ENCODE measurements at regions not wholly inside any gene's neighbourhood (a gene's known extent, or its start where the extent isn't known, plus 50 kb on each side); places are given as distances from the start of the nearest gene placed in this dataset.

DNA sequence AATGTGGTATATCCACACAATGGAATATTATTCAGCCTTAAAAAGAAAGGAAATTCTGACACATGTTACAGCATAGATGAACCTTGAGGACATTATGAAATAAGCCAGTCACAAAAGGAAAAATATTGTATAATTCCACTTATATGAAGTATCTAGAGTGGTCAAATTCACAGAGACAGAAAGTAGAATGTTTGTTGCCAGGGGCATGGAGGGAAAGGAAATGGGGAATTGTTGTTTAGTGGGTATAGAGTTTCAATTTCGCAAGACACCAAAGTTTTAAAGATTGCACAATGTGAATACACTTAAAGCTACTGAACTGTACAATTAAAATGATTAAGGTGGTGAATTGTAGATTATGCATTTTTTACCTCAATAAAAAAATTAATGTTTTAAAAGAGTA, 92.9 kb downstream of the TXNL1 start:
- CTCF ChIA-PET, result no interaction called here
- POLR2A ChIA-PET, result no interaction called here

DNA sequence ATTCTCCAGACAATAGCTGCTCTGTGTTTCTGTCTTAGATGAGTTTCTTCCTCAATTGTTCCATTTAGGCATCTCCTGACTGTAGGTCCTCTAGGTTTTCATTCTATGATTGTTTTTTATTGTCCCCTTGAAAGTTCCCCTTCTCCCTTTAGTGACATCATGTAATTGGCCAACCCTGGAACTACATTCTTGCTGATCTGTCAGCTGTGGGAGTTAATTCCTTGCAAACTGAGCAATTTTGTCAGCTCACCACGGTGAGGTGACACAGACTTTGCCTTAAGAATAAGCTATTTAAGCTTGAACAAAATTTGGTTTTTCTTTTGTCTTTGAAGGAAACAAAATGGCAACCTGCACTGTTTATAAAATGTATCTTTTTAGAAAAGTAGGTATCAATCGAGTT, 95.9 kb downstream of the TXNL1 start:
- ChIA-PET POLR2A (no interaction called here), CTCF (interaction anchor here (0.6 kb wide), 1 partner anchor 33 kb away, joined by 3 read pairs; no protein-coding TSS in a partner anchor)

DNA sequence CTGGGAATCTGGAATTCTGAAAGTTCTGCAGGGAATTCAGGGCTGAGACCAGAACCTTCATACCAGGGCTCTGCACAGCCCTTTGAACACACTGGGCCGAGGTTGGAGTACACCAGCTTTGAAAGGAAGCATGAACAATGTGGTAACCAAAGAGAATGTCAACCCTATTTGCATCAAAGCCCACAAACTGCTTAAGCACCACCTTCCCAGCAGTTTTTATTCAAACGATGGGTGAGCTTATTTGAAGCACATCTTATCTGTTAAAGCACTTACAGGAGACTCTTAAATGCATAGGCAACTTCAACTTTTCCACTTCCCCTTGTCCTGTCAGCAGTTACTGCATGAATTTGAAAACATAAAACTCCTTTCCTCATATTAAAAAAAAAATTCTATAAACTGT, 96.6 kb downstream of the TXNL1 start:
- ChIA-PET CTCF (no interaction called here), POLR2A (no interaction called here)

DNA sequence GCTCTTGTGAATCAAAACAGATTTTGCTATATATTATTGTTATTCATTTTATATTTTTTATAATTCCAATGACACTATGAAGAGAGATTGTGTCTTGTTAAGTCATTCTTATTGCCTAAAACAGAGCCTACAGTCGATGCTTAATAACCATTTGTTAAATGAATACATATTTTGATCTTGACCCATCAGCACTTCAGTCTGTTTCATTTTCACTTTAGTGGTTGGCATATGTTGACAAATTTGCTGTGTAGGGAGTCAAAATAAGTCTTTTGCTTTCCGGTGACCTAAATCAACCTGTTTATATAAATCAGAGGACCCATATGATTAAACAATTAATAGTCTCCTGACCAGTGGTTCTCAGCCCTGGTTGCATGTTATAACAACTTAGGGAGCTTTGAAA, 97.1 kb downstream of the TXNL1 start:
- CTCF ChIA-PET, result no interaction called here
- POLR2A ChIA-PET, result no interaction called here

DNA sequence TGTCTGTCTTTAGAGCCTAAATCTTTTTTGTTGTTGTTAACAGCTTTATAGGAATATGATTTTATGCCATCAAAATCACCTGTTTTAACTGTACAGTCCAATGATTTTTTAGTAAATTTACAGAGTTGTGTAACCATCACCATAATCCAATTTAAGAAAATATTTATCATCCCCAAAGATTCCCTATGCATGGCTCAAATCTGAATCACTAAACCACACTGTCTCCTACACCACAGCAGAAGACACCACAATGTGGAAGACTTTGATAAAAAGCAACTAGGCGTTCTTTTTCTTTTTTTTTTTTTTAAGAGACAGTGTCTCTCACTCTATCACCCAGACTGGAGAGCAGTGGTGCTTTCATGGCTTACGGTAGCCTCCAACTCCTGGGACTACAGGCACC, 99.6 kb downstream of the TXNL1 start:
- ChIA-PET CTCF (interaction anchor here (1.0 kb wide), 1 partner anchor 37 kb away, joined by 3 read pairs; no protein-coding TSS in a partner anchor), POLR2A (no interaction called here)

DNA sequence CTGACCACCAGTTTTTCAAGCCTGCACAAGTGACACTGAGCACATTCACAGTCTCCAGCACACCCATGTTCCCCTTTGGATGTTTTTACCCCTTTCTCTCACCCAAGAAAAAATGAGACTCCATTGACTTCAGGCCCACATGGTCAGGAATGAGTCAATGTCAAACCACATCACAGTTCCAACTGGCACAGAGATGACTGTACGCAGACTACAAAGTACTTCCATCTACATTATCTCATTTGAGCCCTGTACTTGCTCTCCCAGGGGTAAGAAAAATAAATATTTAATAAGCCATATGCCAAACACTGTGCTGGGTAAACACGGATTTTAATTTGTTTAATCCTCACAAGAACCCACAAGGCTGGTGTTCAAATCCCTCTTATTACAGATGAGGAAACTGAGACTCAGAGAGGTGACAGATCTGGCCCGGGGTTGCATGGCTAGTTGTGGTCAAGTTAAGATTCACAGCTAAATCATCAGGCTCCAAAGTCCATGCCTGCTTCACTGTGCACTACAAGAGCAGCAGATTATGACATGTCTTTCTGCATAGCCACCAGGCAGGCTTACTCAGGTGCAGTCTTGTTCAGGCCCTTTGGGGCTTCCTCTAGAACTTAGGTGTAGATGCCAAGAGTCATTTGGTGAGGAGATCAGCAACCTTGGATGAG, 106.1 kb downstream of the TXNL1 start:
- CTCF ChIA-PET, result no interaction called here

DNA sequence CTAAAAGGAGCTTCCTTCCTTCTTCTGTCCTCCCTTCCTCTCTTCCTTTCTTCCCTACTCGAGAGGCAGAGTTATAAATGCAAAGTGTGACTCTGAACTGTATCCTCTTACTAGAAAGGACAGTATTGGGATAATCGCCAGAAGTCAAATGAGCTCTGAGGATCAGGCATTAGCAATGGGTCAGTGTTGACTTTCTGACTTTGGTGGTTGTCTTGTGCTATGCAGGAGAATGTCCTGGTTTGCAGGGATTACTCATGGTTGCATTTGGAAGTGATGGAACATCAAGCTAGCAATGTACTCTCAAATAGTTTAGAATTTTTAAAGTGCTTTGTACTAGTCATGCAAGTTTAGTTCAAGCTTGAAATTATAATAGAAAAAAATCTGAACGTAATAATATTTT, 115.6 kb downstream of the TXNL1 start:
- ChIA-PET CTCF (no interaction called here), POLR2A (no interaction called here)

More for the DNA sequence above, 106.1 kb downstream of the TXNL1 start:
- POLR2A ChIA-PET, result no interaction called here

DNA sequence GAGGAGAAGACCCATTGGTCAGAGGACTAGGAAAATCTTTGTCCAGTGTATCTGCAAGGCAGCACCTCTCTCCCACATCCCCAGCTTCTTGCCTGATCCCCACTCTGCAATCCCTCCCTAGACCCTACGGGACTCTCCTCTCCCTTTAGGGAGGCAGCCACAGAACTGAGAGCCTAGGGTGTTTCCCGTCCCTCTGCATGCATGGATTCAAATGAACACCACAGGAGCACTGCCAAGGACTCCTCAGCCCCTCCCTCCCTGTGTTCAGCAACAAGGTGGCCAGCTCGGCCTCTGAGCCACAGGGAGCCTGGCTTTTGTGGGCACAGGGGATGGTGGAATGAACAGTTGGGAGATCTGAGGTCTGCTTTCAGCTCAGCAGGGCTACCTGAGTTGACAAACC, 117.1 kb downstream of the TXNL1 start:
- ChIA-PET CTCF (no interaction called here), POLR2A (no interaction called here)

DNA sequence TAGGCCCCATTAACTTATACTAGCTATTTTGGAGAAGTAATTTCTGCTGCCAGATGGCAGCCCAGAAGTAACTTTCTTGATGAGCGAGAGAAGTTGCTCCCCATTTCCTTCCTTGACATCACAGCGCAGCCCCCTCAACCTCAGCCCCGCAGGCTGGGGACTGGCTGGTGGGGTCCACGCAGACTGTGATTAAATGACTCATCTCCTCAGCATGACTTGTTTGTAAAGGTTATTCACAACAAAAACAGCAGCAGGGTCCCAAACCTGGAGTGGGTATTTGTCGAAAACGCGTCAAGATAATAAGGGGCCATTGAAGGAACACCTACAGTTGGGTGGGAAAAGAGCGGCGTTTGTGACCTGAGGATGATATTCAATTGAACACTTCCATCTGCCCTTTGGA, 120.6 kb downstream of the TXNL1 start:
- ChIA-PET POLR2A (no interaction called here), CTCF (no interaction called here)

DNA sequence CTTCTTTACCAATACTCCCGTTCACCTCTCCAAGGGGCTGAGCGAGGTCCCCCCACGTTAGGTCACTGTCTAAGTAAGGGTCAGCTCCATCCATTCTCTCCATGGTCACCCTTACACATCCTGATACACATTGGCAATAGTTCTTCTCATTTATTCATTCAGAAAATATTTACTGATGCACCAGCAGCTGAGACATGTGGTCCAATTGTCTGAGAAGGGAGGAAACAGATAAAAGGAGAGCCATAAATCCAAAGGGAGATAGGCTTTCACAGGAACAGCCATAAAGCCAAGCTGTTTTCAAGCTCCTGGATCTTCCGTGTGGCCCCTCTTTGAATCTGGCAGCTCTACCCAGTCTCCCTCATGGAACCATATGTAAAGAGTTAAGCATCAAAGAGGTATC, 121.2 kb downstream of the TXNL1 start:
- ChIA-PET POLR2A (no interaction called here), CTCF (no interaction called here)

DNA sequence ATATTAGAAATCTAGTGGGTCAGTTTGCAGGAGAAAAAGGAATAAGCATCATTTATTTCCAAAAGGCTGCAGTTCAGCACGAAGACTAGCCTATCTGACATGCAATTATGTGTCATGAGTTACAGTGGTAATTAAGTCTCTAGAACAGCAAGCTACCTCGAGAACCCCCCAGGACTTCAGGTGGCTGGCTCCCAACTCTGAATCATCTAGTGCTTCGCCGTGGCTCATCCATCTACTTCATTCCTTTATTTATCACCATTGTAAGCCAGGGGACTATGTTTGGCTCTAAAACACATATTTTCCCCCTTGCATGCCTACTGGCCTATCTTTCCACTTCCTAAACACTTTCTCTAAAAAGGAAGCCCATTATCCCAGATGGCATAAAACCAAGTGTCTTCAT, 121.6 kb downstream of the TXNL1 start:
- ChIA-PET CTCF (no interaction called here), POLR2A (no interaction called here)

DNA sequence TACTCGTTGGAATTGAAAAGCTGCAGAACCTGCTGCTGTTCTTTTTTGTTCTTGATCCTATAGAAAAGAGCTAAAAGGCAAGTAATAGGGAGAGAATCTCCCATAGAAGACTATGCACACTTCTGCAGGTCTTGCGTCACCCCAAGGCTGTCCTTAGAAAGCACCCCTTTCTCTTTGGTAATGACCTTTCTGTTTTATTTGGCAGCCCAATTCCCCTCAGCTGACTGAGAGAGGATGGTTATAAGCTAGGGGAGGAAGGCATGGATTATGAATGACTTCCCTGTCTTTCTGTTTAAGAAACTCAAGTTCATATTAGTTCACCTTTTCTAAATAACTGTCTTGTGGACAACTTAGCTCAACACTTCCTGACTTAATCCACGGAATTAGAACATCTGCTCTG, 122.9 kb downstream of the TXNL1 start:
- ChIA-PET POLR2A (no interaction called here), CTCF (no interaction called here)

DNA sequence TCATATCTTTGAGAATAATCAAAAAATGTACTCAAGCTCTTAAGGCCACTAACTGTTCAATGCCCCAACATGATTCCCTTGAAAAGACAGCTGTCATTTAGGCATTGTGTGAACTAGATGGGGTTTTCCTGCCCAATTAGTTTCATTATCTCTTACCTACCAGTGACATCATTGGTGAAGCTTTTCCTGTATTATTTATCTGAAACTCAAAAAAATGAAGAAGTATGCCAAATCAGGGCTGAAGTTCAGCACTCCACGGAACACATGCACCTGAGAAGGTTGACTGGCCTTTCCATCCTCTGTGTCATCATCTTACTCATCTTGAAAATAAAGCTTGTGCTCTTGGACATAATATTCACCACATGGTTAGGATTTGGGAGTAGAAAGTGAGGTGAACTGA, 126.4 kb downstream of the TXNL1 start:
- POLR2A ChIA-PET, result no interaction called here
- CTCF ChIA-PET, result no interaction called here

DNA sequence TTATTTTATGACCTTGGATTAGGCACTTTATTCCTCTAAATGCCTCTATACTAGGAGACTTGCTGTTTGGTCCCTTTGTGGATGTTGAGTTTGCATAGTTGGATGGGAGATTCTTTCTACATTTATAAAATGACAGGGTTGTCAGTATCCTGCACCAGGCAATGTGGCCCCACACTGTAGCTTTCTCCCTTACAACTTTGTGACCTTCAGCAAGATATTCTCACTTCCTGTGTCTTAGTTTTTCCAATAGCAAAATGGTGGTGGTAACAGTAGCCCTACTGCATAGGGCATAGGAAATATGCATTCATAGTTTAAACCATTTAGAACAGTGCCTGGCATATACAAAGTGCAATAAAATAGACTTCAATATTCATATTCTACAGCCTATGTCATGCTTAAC, 128.3 kb downstream of the TXNL1 start:
- CTCF ChIA-PET, result no interaction called here
- POLR2A ChIA-PET, result no interaction called here

DNA sequence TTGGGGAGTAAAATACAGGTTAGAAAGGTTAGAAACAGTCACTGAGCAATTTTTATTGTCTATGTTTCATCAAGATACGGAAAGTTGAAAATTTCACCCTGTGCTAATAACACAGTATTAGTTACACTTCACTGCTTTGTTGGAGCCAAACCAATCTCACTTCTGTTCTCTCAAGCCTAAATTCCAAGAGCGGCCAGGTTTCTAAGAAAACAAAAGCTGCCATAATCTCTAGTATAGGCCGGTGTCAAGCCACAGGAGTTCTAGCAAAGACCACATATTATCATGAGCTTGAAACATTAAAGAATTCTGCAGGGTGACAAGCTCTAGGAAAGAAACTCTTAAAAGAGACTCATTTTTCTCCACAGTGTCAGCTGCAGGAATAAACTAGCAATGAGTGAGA, 128.7 kb downstream of the TXNL1 start:
- CTCF ChIA-PET, result no interaction called here
- POLR2A ChIA-PET, result no interaction called here

DNA sequence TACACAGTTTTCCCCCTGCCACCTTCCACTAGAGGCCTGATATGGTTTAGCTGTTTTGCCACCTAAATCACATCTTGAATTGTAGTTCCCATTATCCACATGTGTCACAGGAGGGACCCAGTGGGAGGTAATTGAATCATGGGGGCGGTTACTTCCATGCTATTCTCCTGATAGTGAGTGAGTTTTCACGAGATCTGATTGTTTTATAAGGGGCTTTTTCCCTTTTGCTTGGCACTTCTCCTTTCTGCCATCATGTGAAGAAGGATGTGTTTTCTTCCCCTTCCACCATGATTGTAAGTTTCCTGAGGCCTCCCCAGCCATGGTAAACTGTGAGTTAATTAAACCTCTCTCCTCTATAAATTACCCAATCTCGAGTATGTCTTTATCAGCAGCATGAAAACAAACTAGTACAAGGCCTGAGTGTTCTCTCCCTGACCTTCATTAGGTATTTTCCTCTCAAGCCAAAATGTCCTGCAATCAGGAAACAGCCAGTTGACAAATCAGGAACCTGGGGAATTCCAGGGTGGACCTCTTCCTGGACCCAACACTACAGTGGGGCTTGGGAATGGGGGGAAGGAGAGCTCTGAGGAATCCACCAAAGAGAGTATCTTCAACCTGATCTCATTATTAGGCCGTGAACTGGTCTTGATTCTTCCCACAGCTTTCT, 129.9 kb downstream of the TXNL1 start:
- POLR2A ChIA-PET, result no interaction called here
- CTCF ChIA-PET, result no interaction called here

DNA sequence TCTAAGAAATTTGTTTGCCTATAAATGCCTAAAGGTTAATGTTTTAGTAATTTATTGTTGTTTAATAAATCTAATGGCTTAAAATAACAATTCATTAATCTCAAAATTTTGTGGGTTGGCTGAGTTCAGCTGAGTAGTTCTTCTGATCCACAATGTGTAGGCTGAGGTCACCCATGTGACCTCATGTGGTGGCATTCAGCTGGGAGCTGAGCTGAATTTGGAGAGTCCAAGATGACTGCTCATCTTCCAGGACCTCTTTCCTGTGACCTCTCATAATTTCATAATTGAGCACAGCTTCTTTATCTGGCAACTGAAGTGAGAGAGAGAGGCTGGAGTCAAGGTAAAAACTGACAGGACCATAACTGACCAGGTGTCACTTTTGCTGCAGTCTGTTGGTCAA, 132.4 kb downstream of the TXNL1 start:
- POLR2A ChIA-PET, result no interaction called here
- CTCF ChIA-PET, result no interaction called here

DNA sequence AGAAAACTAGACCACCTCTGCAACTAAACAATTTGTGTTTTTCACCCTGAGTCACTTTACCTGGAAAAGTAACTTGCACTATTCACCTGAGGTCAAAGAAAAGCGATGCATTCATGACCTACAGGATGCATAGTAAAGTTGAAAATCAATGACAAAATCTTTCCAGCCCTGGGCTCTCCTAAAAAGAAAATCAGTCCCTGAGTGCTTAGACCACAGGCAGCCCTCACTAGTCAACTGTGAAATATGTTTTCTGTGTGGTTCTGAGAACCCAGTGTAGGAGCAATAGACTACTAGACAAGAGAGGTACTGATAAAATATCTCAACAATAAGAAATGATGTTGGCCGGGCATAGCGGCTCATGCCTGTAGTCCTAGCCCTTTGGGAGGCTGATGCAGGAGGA, 133.1 kb downstream of the TXNL1 start:
- CTCF ChIA-PET, result no interaction called here

DNA sequence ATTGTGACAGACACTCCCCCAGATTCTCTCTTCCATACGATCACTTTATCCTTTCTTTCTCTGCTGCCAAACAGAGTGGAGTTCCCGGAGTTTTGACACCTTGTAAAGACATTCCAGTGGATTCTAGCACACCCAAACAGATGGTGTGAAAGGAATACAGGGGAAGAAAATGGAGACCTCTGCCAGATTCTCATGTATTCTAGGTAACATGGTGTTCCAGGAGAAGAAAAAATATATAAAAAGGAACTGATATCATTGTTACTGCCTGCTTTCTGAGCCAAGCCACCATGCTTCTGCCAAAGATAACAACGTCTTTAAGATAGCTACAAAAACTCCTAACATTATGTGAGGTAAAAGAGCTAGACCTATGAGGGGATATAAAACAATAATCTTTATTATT, 136.5 kb downstream of the TXNL1 start:
- ChIA-PET POLR2A (no interaction called here), CTCF (no interaction called here)

More for the DNA sequence above, 133.1 kb downstream of the TXNL1 start:
- POLR2A ChIA-PET, result no interaction called here

DNA sequence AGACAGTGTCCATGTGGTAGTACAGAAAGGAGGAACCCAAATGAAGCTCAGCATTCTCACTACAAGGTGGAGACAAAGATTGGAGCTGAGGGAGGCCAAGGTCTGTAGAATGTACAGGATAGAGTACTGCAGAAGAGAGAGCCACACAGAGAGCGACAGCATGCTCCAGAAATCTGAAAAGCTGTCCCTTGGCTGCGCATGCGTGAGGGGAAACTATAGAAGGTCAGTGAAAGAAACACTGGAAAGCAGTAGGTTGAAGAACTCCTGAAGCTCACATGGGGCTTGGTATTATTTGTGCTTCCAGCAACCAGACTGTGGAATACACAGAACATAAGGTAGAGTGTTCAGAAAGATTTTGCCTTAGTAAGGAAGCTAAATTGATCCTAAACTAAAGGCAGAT, 142.5 kb downstream of the TXNL1 start:
- CTCF ChIA-PET, result no interaction called here
- POLR2A ChIA-PET, result interaction anchor here (0.6 kb wide), 1 partner anchor 1409 kb away, joined by 3 read pairs; no protein-coding TSS in a partner anchor

DNA sequence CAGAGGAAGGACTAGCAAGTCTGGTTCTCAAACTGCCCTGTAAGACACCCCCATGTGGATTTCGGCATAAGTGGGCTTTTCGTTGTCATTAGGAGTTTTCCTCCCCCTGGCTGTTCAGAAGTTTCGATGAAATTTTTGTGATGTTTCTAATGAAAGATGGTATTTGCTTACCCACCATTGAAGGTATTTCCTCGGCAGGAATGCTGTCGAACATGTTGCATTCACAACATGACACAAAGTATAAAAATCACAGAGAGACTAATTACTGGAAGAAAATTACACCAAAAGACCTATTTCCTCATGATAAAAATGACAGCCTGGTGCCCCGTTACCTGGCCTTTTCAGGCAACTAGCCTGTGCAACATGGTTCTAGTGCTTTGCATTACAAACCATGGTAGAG, 144.9 kb downstream of the TXNL1 start:
- ChIA-PET CTCF (no interaction called here), POLR2A (no interaction called here)

DNA sequence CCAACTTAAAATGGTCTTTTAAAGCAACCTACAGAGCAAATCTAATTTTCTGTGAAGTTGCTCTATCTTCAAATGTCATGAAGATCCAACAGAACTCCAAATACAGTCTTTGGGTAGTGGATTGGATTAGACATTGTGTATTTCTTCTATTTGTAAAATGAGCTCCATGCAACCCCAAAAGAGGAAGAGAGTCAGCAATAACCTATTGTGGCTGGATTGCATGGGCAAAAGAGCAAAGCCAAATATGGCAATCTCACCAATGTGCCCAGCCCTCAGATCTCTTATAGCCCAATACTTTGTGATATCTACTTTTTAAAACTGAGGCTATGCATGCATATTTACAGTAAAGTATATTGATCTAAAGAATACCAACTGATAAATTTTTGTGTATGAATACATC, 146.3 kb downstream of the TXNL1 start:
- ChIA-PET CTCF (no interaction called here), POLR2A (no interaction called here)
